HPDE6-E6E7 (cell line): ENCODE measurements at regions not wholly inside any gene's neighbourhood (a gene's known extent, or its start where the extent isn't known, plus 50 kb on each side); places are given as distances from the start of the nearest gene placed in this dataset.

Source experiments
- DNase-seq: peaks from one replicate; pipeline ENCODE4 v3.0.0; 2011; ENCODE audit warnings: missing footprints; ENCODE audit errors: extremely low spot score

DNA sequence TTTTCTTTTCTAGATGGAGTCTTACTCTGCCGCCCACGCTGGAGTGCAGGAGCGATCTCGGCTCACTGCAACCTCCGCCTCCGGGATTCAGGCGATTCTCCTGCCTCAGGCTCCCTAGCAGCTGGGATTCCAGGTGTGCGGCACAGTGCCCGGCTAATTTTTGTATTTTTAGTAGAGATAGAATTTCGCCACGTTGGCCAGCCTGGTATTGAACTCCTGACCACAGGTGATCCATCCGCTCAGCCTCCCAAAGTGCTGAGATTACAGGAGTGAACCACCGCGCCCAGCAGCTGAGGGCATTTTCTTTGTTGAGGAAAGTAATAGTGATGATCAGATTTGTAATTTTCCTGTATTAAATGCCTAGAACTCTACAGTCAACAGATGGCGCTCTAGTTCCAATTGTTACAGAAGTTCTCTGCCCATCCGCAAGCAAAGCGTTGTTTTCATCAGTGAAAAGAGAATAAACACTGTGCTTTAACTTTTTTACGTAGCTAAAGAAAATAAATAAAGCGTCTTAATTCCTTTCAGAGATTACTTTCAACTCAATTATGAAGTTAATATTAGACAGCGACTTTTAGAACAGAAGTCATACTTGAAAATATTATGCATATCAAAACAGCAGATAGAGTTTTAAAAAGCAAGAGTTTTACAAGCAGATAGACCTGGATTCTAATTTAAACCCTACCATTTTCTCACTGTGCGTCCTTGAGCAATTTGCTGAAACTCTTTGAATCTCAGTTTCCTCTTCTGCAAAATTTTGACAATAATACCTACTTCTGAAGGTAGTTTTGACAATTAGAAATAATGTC lies 335.1 kb downstream of the DUSP6 start:
- peak; percentile 17 for DNase-seq

DNA sequence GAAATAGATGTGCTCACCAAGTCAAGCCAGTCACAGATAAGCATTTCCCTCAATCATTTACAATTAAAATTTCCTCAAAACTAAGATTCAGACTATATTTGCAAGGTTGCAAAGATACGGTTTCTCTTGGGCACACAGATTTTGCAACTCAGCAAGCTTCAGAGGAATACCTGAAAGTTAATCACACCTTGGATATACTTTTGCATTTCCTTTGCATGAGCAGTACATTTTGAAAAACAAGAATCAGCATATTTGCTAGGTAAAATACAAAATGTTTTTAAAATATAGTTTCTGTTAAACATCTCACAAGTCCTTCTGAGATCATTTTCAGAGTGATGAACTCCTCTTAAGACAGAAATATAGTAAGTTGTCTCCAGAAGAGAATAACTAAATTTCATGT lies 336.9 kb downstream of the DUSP6 start:
- DNase-seq, result no peak

DNA sequence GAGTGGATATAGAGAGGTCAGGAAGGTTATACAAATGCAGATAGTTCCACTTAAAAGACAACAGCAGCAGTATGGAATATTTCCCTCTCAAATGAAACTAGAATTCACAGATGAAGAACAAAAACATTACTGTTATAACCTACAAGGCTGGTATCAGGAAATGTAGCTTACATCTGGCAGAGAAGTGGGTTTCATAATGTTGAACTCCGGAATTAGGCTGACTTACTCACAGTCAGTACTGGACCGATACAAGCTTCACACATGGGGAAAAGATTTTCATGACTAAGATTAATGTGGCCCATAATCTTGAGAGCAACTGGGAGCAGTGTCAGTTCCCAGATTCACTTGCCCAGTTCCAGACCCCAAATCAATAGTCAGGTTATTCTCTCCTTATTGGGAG lies 353.9 kb downstream of the DUSP6 start:
- no peak for DNase-seq

DNA sequence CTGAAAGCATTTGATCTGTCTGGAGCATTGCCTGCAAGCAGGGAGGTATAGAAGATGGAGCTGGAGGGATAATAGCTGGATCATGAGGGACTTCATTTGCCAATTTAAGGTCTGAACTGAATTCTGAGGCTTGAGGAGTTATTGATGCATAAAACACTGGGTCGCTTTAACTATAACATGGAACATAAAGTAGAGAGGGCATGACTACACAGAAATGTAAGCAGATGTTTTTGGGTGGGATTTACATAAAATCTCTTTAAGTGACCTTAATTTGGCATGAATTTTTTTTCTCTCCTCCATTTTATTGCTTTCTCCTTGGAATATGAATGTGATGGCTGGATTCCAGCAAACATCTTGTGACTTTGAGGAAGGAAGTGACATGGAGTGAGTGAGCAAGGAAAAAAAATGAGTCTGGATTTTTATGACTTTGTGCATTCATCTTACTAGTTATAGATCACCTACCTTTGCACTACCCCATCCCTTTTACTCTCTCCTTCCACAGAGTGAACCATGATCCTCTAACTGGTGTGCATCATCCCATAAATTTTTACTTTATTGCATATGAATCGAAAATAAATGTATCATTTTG lies 356.0 kb downstream of the DUSP6 start:
- no peak for DNase-seq

DNA sequence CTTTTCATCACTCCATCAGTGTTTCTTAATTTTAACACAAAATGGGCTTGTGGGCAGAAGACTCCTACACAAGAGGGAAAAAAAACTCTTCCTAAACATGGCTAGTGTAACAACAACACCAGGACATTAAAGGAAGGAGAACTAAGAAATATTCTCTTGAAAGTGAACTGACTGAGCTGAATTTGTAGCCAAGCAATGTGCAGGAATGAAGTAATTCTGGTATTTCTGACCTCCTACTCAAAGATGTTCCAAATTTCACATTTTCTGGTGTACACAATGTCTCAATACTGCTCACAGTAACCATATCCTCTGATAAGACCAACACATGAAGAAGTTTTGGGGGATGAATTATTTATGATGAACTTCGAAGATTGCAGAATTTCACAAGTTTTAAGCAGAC lies 357.3 kb downstream of the DUSP6 start:
- no peak for DNase-seq

DNA sequence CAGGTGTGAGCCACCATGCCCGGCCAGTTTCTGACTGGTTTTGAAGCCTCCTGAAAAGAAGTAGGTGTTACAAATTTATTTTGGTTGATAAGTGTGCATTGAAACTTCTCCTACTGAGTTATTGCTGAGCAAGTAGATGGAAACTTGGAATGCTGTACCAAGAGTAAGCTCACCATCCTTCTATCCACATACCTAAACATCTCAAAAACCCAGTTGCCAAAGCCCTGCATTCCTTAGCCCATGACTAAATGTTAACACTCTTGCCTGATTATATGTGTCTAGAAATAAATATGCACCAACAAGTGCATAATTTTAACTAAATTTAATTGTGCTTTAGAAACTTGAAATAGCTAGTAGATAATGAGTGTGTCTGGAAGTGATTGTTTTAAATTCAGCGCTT lies 357.8 kb downstream of the DUSP6 start:
- no peak for DNase-seq

DNA sequence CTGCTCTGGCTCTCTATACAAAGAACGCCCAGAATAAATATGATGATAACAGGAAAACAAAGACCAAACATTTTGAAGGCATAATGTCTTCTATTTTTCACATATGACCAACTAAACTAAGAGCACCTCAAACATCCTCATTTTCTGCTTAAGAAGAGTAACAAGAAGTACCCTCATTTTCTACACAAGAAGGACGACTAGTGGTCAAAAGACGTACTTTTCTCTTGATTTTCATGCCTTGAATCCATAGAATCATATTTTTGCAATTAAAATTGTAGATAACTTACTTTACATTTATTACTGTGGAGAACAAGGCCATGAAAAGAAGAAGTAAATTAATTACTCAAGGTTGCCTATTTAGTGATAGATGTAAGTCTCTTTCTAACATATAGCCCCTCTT lies 358.6 kb downstream of the DUSP6 start:
- peak; percentile 16 for DNase-seq

DNA sequence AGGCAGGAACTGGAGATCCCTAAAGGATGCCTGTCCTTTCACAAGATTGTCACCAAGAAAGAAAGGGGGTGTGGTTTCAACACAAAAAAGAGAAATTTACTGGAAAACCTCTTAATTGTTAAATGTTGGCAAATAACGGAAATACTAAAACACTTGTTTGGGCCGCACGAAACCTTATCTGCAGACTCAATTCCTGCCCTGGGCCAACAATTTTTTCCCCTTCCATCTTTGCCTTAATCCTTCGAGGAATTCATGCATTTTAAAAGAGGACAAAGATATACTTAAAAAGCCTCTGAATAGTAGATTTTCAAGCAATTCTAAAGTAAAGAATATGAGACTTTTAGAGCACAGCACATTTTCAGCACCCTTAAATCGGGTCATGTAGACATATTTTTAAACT lies 366.2 kb downstream of the DUSP6 start:
- DNase-seq, result no peak

DNA sequence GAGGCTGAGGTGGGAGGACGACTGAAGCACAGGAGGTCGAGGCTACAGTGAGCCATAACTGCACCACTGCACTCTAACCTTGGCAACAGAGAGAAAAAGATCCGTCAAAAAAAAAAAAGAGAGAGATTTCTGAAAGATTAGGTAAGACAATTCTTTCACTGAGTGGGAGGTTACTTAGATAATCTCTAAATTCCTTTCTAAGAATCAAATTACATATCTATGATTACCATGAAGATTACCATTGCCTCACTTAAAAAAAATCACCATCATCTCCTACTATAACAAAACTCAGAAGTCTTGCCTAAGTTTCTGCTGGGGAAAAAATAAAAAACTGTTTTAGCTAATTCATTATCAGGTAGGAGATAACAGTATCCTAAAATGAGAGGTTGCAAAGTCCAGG lies 366.7 kb downstream of the DUSP6 start:
- DNase-seq, result no peak

DNA sequence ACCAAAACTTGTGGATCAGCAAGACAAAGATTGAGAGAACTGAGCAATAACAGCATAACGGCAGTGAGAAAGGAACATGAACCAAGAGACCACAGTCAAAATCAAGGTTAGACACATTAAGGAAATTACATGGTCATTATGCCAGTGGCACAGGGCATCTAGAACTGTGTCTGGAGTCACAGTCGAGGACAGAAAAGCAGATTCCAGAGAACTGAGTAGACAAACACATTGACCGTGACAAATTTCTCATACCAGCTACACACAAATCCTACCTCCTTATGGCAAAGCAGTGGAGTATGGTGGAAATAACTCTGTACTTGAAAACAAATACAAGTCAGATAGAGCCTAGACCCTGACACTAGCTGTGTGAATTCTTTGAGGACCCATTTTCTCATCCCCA lies 367.3 kb downstream of the DUSP6 start:
- DNase-seq, result no peak

DNA sequence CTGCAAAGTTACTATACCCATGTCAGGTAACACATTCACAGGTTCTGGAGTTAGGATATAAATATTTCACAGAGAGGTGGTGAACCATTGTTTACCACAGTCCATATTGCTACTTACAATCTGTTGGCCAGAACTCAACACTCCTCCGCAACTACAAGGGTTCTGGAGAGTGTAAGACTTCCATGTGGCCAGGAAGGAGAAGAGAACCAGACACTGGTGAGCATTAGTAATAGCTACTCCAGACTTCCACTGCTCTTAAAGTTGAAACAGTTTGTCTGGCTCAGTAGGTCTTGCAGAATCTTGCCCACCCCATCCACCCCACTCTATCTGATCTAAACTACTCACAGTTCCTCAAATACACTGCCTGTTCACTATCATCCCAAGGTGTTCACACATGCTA lies 369.6 kb downstream of the DUSP6 start:
- DNase-seq, result no peak

DNA sequence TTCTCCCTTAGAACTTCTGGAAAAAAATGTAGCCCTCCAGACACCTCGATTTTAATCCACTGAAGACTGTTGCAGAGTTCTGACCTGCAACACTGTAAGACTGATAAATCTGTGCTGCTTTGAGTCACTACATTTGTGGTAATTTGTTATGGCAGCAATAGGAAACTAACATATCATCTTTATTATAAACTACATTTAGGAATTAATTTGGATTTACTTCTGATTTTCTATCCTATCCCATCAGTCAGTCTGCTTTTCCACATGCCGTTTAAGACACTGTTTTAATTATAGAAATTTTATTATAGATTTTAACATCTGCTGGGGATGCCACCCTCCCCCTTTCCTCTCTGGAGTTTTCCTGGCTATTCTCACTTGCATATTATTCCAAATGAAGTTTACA lies 375.2 kb downstream of the DUSP6 start:
- no peak for DNase-seq

DNA sequence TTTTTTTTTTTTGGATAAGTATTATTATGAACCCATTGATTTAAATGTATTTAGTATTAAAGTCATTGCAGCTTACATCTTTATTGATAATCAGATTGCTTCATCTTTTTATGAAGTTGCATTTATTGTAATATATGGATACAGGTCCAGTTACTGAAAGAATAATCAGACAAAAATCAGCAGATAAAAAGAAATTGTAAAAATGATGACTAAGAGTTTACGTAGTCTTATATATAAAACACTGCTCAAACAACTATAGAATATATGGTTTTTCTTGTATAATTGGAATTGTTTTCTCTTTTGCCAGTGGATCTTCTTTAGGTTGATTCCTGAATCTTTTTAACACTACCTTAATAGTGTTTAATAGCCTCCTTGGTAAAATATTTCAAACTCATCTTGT lies 378.3 kb downstream of the DUSP6 start:
- DNase-seq, result no peak

DNA sequence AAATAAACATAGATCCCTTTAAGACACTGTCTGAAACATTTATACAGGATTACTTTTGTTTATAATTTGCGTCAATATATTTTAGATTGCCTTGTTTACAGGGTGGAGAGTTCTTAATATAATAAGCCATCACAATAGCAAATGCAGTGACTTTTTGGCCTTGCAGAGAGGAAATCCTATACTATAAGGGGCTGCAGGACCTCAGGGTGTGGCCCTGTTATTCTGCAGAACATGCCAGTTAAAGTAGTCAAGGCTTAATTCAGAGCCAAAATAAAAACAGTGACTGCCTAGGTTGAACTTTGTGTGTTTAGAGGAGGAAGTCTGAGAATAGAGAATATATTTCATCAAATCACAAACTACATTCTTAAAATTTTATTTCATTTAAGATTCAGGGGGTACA lies 381.6 kb downstream of the DUSP6 start:
- no peak for DNase-seq

DNA sequence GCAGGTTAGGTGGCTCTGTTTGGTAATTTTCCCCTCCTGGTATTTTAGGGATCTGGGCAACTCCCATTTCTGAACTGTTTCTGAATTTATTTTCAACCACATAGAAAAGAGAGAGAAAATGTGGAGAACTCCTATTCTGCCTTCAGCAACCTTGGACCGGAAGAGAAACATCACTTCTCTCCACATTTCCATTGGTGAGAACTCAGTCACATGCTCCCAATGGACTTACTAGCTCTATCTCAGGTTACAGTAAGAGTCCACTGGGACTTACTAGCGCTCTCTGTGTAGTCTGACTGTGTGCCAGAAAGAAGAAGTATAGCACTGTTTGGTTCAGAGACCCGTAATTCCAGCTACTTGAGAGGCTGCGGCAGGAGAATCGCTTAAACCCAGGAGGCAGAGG lies 383.2 kb downstream of the DUSP6 start:
- no peak for DNase-seq

DNA sequence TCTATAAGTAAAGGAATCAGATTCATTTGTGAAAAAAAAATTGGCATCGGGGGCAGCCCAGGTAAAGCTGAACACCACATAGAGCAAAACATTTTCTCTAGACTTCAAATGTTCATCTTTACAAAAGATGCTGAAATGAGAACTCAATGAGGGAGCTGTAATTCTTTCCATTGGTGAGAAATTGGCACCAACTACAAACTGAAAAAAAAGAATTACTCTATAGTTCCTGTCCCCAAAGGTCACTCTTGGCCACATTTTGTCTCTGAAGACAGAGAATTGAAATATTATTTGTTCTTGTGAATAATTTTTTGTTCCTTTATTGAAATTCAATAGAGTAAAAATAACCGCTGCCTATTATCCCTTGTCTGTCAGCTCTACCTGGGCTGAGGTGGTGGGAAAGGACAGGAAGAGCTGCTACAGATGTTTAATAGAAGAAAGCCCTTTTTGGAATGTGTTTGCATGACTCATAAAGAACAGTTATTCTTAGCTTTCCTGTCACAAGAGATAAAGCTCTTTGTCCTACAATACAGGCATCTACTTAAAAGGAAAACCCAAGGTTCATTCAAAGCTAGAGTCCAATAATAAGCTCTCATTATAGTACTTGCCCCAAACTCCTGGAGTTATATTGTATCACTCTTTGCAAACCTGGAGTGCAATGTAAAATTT lies 380.1 kb upstream of the KITLG start:
- no peak for DNase-seq

DNA sequence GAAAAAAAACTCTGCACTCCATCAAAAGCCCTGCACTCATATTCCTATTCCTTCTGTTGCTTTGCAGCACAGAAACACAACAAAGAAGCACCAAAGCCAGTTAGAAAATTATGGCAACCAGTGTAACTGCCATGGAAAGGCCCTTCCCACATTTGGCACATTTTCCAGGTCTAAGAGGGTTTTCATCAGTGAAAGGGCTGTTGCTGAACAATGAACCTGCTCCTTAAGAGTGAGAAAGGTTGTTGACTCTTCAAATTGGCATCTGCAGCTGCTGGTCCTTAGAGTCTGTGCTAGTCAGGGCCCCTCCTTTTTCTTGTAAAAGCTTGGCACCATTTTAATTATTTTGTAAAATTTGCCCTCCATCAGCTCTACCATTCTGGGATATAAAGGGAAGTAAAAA lies 378.7 kb upstream of the KITLG start:
- DNase-seq, result no peak

DNA sequence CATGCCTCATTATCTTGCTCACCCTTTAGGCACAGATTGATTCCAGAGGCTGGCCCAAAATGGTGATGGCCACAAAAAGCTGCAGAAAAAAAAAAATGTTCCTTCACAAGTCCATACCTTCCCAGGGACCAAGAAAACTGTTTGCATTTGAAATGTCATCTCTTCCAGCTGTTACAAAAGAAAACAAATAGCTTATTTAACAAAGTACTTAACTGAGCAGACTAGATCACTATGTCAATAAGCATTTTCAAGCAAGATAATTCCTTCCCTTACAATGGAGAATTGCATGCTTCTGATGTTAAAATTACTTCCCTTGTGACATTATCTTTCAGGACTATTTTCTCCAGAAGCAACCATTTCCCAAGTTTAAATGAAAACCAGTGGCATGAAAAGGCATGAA lies 377.9 kb upstream of the KITLG start:
- DNase-seq, result no peak

DNA sequence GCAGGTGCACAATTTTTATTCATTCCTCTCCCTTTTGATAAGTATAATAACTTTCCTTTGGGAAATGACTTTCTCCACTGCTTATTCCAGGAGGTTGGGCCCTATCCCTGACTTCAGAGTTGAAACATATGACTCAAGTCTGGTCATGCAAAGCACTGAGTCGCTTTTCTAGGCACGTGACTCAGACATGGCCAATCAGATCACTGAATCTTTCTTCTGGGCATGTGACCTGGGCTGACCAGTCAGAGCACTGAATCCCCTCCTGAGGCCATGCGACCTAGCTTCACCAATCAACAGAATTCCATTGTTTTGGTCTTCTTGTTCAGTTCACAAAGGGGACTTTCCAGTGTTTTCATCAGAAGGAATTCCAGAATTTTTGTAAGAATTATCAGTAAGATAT lies 377.1 kb upstream of the KITLG start:
- DNase-seq, result no peak

DNA sequence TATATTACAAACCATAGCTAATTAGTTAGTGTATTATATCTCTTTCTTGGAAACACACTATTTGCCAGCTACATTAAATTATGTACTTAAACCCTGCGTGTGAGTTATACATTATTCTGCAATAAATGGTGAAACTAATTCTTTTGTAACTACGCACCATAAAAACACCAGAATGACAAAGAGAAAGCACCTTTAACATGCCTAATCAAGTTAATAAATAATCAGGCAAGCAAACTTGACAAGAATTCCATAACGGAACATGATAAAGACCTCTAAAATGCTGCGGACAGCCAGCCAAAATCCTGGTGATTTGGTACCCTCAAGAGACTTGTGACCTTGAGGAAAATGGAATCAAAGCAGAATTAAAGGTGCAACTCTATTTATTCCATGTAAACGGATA lies 375.3 kb upstream of the KITLG start:
- DNase-seq, result no peak

DNA sequence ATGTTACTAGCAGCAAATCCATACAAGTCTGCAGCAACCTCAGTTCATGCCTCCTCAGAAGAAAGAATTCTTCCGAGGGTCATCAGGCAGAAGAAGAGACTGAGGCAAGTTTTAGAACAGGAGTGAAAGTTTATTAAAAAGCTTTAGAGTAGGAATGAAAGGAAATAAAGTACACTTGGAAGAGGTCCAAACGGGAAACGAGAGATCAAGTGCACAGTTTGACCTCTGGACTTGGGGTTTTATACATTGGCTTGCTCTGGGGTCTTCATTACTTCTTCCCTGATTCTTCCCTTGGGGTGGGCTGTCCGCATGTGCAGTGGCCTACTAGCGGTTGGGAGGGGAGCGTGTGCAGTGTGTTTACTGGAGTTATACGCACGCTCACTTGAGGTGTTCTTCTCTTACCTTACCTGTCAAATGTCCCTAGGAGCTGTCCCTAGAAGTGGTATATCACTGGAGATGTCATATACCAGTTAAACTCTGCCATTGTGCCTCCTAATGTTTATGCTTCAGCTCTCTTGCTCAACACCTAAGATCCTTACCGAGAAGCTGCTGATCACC lies 372.8 kb upstream of the KITLG start:
- no peak for DNase-seq

DNA sequence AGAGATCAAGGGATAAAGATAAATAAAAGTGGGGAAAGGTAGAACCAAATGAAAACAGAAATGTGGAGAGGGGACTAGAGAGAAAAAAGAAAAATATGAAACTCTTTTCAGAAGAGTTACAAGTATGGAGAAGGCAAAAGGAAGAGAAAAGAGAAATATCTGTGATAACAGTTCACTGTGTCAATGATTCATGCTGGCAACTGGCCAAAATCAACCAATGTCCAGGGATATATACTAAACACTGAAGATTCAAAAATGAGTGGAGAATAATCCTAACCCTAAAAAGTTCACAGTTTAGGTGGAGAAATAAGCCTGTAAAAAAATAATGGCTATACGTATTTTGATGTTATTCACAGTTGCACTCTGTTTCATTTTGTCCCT lies 372.3 kb upstream of the KITLG start:
- no peak for DNase-seq
